Ishikawa (cell line): ENCODE measurements at regions not wholly inside any gene's neighbourhood (a gene's known extent, or its start where the extent isn't known, plus 50 kb on each side); places are given as distances from the start of the nearest gene placed in this dataset.

Source experiments
- CREB1 ChIP-seq: IDR thresholded peaks from 2 replicates; pipeline ENCODE4 v1.6.1; 2012; ENCODE audit warnings: low read depth
- EGR1 ChIP-seq: IDR thresholded peaks from 2 replicates; pipeline ENCODE4 v1.6.1; 2012
- EP300 ChIP-seq: IDR thresholded peaks from 2 replicates; pipeline ENCODE4 v1.6.1; 2012; ENCODE audit warnings: borderline replicate concordance
- RAD21 ChIP-seq: IDR thresholded peaks from 2 replicates; pipeline ENCODE4 v1.6.1; 2012; ENCODE audit warnings: low read depth
- TAF1 ChIP-seq: IDR thresholded peaks from 2 replicates; pipeline ENCODE4 v1.6.1; 2012; ENCODE audit warnings: low read depth, mild to moderate bottlenecking
- TEAD4 ChIP-seq: IDR thresholded peaks from 2 replicates; pipeline ENCODE4 v1.6.1; 2012
- YY1 ChIP-seq: IDR thresholded peaks from 2 replicates; pipeline ENCODE4 v1.6.1; 2012; ENCODE audit warnings: low read depth
- ZBTB7A ChIP-seq: IDR thresholded peaks from 2 replicates; pipeline ENCODE4 v1.6.1; 2012; ENCODE audit warnings: low read depth
- TF ChIP-seq, protein P1 (sequence below): IDR thresholded peaks from 2 replicates; pipeline ENCODE4 v1.6.1; 2012; ENCODE audit warnings: low read depth, mild to moderate bottlenecking
- TF ChIP-seq, protein P2 (sequence below): IDR thresholded peaks from 2 replicates; pipeline ENCODE4 v1.6.1; 2012
- TF ChIP-seq, protein P3 (sequence below): IDR thresholded peaks from 2 replicates; pipeline ENCODE4 v1.6.1; 2012

- TF ChIP-seq EP300 (no peak), ZBTB7A (no peak), YY1 (no peak), RAD21 (no peak), EGR1 (no peak), TEAD4 (no peak), CREB1 (no peak), TAF1 (no peak)
- TF ChIP-seq, protein P1, sequence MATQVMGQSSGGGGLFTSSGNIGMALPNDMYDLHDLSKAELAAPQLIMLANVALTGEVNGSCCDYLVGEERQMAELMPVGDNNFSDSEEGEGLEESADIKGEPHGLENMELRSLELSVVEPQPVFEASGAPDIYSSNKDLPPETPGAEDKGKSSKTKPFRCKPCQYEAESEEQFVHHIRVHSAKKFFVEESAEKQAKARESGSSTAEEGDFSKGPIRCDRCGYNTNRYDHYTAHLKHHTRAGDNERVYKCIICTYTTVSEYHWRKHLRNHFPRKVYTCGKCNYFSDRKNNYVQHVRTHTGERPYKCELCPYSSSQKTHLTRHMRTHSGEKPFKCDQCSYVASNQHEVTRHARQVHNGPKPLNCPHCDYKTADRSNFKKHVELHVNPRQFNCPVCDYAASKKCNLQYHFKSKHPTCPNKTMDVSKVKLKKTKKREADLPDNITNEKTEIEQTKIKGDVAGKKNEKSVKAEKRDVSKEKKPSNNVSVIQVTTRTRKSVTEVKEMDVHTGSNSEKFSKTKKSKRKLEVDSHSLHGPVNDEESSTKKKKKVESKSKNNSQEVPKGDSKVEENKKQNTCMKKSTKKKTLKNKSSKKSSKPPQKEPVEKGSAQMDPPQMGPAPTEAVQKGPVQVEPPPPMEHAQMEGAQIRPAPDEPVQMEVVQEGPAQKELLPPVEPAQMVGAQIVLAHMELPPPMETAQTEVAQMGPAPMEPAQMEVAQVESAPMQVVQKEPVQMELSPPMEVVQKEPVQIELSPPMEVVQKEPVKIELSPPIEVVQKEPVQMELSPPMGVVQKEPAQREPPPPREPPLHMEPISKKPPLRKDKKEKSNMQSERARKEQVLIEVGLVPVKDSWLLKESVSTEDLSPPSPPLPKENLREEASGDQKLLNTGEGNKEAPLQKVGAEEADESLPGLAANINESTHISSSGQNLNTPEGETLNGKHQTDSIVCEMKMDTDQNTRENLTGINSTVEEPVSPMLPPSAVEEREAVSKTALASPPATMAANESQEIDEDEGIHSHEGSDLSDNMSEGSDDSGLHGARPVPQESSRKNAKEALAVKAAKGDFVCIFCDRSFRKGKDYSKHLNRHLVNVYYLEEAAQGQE: no peak
- TF ChIP-seq, protein P2, sequence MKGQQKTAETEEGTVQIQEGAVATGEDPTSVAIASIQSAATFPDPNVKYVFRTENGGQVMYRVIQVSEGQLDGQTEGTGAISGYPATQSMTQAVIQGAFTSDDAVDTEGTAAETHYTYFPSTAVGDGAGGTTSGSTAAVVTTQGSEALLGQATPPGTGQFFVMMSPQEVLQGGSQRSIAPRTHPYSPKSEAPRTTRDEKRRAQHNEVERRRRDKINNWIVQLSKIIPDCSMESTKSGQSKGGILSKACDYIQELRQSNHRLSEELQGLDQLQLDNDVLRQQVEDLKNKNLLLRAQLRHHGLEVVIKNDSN: no peak
- TF ChIP-seq, protein P3, sequence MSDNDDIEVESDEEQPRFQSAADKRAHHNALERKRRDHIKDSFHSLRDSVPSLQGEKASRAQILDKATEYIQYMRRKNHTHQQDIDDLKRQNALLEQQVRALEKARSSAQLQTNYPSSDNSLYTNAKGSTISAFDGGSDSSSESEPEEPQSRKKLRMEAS: no peak
Observed at GRCh38 chr14:43483415-43483814, 1023.7 kb downstream of the FSCB start.
